Lung (tissue), 11 donors: ENCODE measurements at regions not wholly inside any gene's neighbourhood (a gene's known extent, or its start where the extent isn't known, plus 50 kb on each side); places are given as distances from the start of the nearest gene placed in this dataset.

ENCODE experiments used
- ATAC-seq: fragments of 200-7000 bp; cut with Tn5 transposase; one replicate; pipeline ENCODE4 v1.9.1; 2020; ENCODE audit warnings: moderate number of reproducible peaks; ENCODE audit not compliant: insufficient read depth, low FRiP score
- DNase-seq, 3 donors: peaks; one replicate each; pipeline ENCODE4 v3.0.0-alpha.2; 2013 to 2017
- H3K27ac ChIP-seq, 2 donors: one replicate each; pipeline ENCODE4 v1.5.1; 2013; ENCODE audit warnings: mild to moderate bottlenecking in 2 of 2, moderate library complexity in 2 of 2, control low read depth in 1 of 2, inconsistent platforms in 1 of 2, low read depth in 1 of 2, low read length in 1 of 2
- H3K27me3 ChIP-seq, 3 donors: one replicate each; pipeline ENCODE4 v1.5.1; 2013; ENCODE audit warnings: low read length in 2 of 3; ENCODE audit not compliant: control insufficient read depth in 3 of 3, insufficient read depth in 3 of 3
- H3K36me3 ChIP-seq, 4 donors: one replicate each; pipeline ENCODE4 v1.5.1; 2013; ENCODE audit warnings: low read length in 4 of 4, mild to moderate bottlenecking in 1 of 4, moderate library complexity in 1 of 4; ENCODE audit not compliant: control insufficient read depth in 4 of 4, insufficient read depth in 4 of 4
- H3K4me1 ChIP-seq, 5 donors: one replicate each; pipeline ENCODE4 v1.5.1; 2013; ENCODE audit warnings: low read length in 5 of 5, mild to moderate bottlenecking in 2 of 5, moderate library complexity in 1 of 5; ENCODE audit not compliant: control insufficient read depth in 5 of 5, insufficient read depth in 5 of 5
- H3K4me3 ChIP-seq: one replicate; pipeline ENCODE4 v1.5.1; 2013; ENCODE audit warnings: mild to moderate bottlenecking, control low read depth, moderate library complexity
- H3K9ac ChIP-seq, 2 donors: one replicate each; pipeline ENCODE4 v1.5.1; 2013; ENCODE audit warnings: low read length in 2 of 2, control low read depth in 1 of 2; ENCODE audit not compliant: insufficient read depth in 1 of 2
- H3K9me3 ChIP-seq, 4 donors: one replicate each; pipeline ENCODE4 v1.5.1; 2013; ENCODE audit warnings: low read length in 3 of 4, mild to moderate bottlenecking in 1 of 4, moderate library complexity in 1 of 4; ENCODE audit not compliant: control insufficient read depth in 4 of 4, insufficient read depth in 3 of 4
- WGBS, 2 donors: extraction: QIAGEN DNeasy Blood & Tissue Kit; methylation state at CpG; one replicate each; pipeline ENCODE4 v1.1.7; 2013; 5-methylcytosine and 5-hydroxymethylcytosine counted together
- TF ChIP-seq, protein P1 (sequence below): IDR thresholded peaks from 2 replicates; pipeline ENCODE4 v1.5.1; 2012; ENCODE audit warnings: mild to moderate bottlenecking; ENCODE audit errors: control extremely low read depth, extremely low read depth
- donor health status: control.
- donor health status: control.
- donor health status: Bipolar disorder and iron deficiency.
- donor health status: healthy.
- donor health status: DM: yes; HTN: yes; CAD: no.

DNA sequence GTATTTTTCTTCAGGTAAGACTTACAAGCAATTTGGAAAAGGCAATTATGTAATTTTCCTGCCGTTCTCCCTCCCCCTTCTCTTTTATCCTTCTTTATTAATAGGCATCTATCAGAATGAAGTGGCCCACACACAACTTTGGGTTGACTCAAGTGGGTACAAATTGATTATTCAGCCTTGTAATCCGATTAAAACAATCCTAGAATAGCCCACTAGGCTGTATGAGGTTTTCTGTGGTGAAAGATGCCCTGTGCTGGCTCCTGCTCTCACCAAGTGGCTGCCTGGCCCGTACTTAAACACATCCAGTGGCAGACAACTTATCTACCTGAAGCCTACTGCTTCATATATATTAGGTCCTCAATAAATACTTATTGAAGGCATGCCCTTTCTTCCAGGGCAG is 177.3 kb upstream of the C9orf72 start:
- 79 to 85% methylated on average over 3 of the region's 3 CpGs for WGBS, 2 donors
- TF ChIP-seq, protein P1, sequence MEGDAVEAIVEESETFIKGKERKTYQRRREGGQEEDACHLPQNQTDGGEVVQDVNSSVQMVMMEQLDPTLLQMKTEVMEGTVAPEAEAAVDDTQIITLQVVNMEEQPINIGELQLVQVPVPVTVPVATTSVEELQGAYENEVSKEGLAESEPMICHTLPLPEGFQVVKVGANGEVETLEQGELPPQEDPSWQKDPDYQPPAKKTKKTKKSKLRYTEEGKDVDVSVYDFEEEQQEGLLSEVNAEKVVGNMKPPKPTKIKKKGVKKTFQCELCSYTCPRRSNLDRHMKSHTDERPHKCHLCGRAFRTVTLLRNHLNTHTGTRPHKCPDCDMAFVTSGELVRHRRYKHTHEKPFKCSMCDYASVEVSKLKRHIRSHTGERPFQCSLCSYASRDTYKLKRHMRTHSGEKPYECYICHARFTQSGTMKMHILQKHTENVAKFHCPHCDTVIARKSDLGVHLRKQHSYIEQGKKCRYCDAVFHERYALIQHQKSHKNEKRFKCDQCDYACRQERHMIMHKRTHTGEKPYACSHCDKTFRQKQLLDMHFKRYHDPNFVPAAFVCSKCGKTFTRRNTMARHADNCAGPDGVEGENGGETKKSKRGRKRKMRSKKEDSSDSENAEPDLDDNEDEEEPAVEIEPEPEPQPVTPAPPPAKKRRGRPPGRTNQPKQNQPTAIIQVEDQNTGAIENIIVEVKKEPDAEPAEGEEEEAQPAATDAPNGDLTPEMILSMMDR: no peak
- ATAC-seq: no peak
- no peaks in the 10 kb centered on the region for H3K27me3 ChIP-seq
- H3K9ac ChIP-seq: no peak overlapping the region
- no peaks in the 10 kb centered on the region for H3K36me3 ChIP-seq
- H3K27ac ChIP-seq: no peak overlapping the region
- DNase-seq: no peak
- H3K9me3 ChIP-seq: no peaks in the 10 kb centered on the region
- H3K4me3 ChIP-seq: no peak overlapping the region
- peaks cover 0 to 12% (median 5%) of the 10 kb centered on the region in 5 donors for H3K4me1 ChIP-seq

DNA sequence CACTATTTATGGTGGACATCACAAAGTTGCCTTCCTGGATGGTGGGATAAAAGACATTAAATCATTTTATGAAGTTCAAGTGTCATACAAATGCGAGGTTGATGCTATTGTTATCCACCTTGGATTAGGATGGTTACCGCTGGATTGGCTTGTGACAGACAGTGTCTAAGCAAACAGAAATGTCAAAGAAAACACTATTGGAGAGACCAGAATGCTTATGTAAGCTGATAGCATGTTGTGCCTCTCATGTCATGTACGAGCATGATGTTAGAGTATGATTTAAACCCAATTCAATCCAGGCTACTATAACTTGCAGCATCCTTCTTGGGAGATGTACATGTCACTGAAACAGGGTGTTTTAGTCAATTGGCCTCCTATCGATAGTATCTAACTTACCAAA is 178.8 kb upstream of the C9orf72 start:
- DNase-seq: no peak
- Histone ChIP-seq H3K9me3 (no peaks in the 10 kb centered on the region), H3K9ac (no peak overlapping the region), H3K36me3 (no peaks in the 10 kb centered on the region), H3K27ac (no peak overlapping the region), H3K4me3 (no peak overlapping the region), H3K27me3 (no peaks in the 10 kb centered on the region), H3K4me1 (peaks cover 0 to 16% (median 5%) of the 10 kb centered on the region in 5 donors)
- TF ChIP-seq, protein P1: no peak
- WGBS, 2 donors: 79 to 93% methylated on average over 4 of the region's 4 CpGs
- no peak for ATAC-seq

- Histone ChIP-seq H3K27ac (no peak overlapping the region), H3K36me3 (no peaks in the 10 kb centered on the region), H3K9me3 (no peaks in the 10 kb centered on the region), H3K9ac (no peak overlapping the region), H3K27me3 (no peaks in the 10 kb centered on the region), H3K4me3 (no peak overlapping the region), H3K4me1 (peaks cover 0 to 6% (median 0%) of the 10 kb centered on the region in 5 donors)
- ATAC-seq (no peak), DNase-seq (peak in 2 of 3 donors; percentile 33 to 67)
- TF ChIP-seq, protein P1: no peak
- 39 to 71% methylated on average over 2 of the region's 2 CpGs for WGBS, 2 donors
Measured at GRCh38 chr9:27755846-27756245, 182.6 kb upstream of the C9orf72 start.

DNA sequence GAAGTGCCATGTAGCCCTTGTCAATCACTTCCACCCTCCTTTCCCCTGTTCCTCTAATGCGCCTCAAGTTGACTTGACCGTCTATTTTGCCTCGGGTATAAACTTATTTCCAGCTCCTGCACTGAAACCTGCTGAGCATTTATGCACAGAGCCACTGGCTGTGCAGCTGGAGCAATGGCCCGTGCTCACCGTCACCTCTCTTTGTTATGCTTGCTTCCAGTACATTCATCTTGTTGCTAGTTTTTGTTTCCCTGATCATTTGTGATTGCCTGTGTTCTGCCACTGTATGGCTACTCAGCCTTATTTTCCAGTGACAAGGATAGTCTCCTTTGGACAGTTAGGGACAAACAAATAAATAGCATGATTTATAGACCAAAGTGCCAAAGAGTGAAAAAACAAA is 183.1 kb upstream of the C9orf72 start:
- Histone ChIP-seq H3K4me1 (peaks cover 0 to 6% (median 0%) of the 10 kb centered on the region in 5 donors), H3K9ac (no peak overlapping the region), H3K27ac (no peak overlapping the region), H3K4me3 (no peak overlapping the region), H3K27me3 (no peaks in the 10 kb centered on the region), H3K36me3 (no peaks in the 10 kb centered on the region), H3K9me3 (no peaks in the 10 kb centered on the region)
- WGBS, 2 donors: 77 to 91% methylated on average over 5 of the region's 5 CpGs
- TF ChIP-seq, protein P1: no peak
- no peak for ATAC-seq
- DNase-seq: no peak
